ENCODE measurements at regions not wholly inside any gene's neighbourhood (a gene's known extent, or its start where the extent isn't known, plus 50 kb on each side); places are given as distances from the start of the nearest gene placed in this dataset.

- no peak for TF ChIP-seq CTCF (IDR thresholded peaks at IDR 0.05; ENCODE audit: insufficient read depth, low read depth, low read length)
- no peak for TF ChIP-seq EZH2 (IDR thresholded peaks at IDR 0.05; ENCODE audit: insufficient read depth, low read length)
These were observed 152.2 kb downstream of the CBLL2 start for GRCh38 chrX:22424919-22425318.

All from astrocyte (in vitro differentiated cells and primary cell).